Prostate gland (tissue), 2 donors: ENCODE measurements at regions not wholly inside any gene's neighbourhood (a gene's known extent, or its start where the extent isn't known, plus 50 kb on each side); places are given as distances from the start of the nearest gene placed in this dataset.
"Not testable (repeated sequence)": the region's sequence is repeated elsewhere in the genome, so short reads cannot be mapped to it uniquely, and the experiment has no call there.

ENCODE experiments used
- CTCF ChIP-seq, 4 experiments: fragments of 200-600 bp in 2 of 4; fragments of 450-650 bp in 2 of 4; sonication (generic) in 2 of 4; IDR thresholded peaks; 1 replicate in 3 of 4; 2 replicates in 1 of 4; pipeline ENCODE4 v1.5.1; 2016 to 2019; ENCODE audit warnings: antibody characterized with exemption in 4 of 4, mild to moderate bottlenecking in 2 of 4, moderate library complexity in 2 of 4
- POLR2A ChIP-seq: fragments of 450-650 bp; IDR thresholded peaks from one replicate; pipeline ENCODE4 v1.6.1; 2016; ENCODE audit warnings: antibody characterized with exemption, mild to moderate bottlenecking
- POLR2AphosphoS5 ChIP-seq: sonication (generic); formaldehyde crosslinking; IDR thresholded peaks from one replicate; pipeline ENCODE4 v1.6.1; 2017; ENCODE audit warnings: antibody characterized with exemption

- TF ChIP-seq CTCF (IDR thresholded peaks at IDR 0.05); POLR2AphosphoS5; POLR2A: not testable (repeated sequence)
Observed at GRCh38 chr14:19487265-19487664, 53.1 kb upstream of the POTEG start.
